ENCODE measurements at regions not wholly inside any gene's neighbourhood (a gene's known extent, or its start where the extent isn't known, plus 50 kb on each side); places are given as distances from the start of the nearest gene placed in this dataset.

- H3K4me1 ChIP-seq (ENCODE audit: insufficient read depth), result no peaks in the 10 kb centered on the region
- no peaks in the 10 kb centered on the region for H3F3A ChIP-seq (replicated peaks; ENCODE audit: low read depth)
- H3K27ac Mint-ChIP-seq, result no peak overlapping the region
- no peak overlapping the region for H3K4me2 ChIP-seq
- no peak overlapping the region for H3K4me3 ChIP-seq
- H3K4me3 Mint-ChIP-seq, result no peak overlapping the region
- no peaks in the 10 kb centered on the region for H3K27me3 ChIP-seq (ENCODE audit: insufficient read depth)
- H3K9me3 Mint-ChIP-seq, result peaks cover 5% of the 10 kb centered on the region; the same call in 2 of the 3 replicates
- no peaks in the 10 kb centered on the region for H3K27me3 Mint-ChIP-seq (ENCODE audit: insufficient read depth, low read depth, poor library complexity)
- H3K4me1 Mint-ChIP-seq, result no peaks in the 10 kb centered on the region
- no peak overlapping the region for H3K27ac ChIP-seq (ENCODE audit: low read depth)
- no peaks in the 10 kb centered on the region for H3K36me3 ChIP-seq (ENCODE audit: insufficient read depth)
- DNase-seq (ENCODE audit: low spot score), result no peak
- no peaks in the 10 kb centered on the region for H4K20me1 ChIP-seq (replicated peaks; ENCODE audit: insufficient read depth)
- H2AFZ ChIP-seq, result 0 out of 2 replicates have a peak overlapping the region, but pooled peaks have one; percentile 14
- H3K36me3 Mint-ChIP-seq (ENCODE audit: low read depth), result peaks cover 6% of the 10 kb centered on the region; the same call in 2 of the 3 replicates
- TF ChIP-seq CREB1 (CRISPR knock-in tag; IDR thresholded peaks at IDR 0.05; ENCODE audit: low read depth) (no peak), ZNF114 (CRISPR knock-in tag; IDR thresholded peaks at IDR 0.05) (no peak), POLR2AphosphoS5 (IDR thresholded peaks at IDR 0.05; ENCODE audit: low read depth) (no peak), STAT1 (IDR thresholded peaks at IDR 0.05; ENCODE audit: unreplicated experiment) (no peak), REST (IDR thresholded peaks at IDR 0.05; ENCODE audit: unreplicated experiment) (no peak), JUNB (IDR thresholded peaks at IDR 0.05; ENCODE audit: unreplicated experiment) (no peak), ZNF331 (CRISPR knock-in tag; IDR thresholded peaks at IDR 0.05; ENCODE audit: low read depth) (no peak), NANOG (IDR thresholded peaks at IDR 0.05; ENCODE audit: borderline replicate concordance) (no peak), EZH2 (IDR thresholded peaks at IDR 0.05; ENCODE audit: low read depth, unreplicated experiment) (no peak), CTCF (conservative IDR thresholded peaks at IDR 0.05; ENCODE audit: low read depth in 2 of 2) (no peak), EZH2phosphoT487 (IDR thresholded peaks at IDR 0.05; ENCODE audit: unreplicated experiment) (no peak)
- TF ChIP-seq, protein P1, sequence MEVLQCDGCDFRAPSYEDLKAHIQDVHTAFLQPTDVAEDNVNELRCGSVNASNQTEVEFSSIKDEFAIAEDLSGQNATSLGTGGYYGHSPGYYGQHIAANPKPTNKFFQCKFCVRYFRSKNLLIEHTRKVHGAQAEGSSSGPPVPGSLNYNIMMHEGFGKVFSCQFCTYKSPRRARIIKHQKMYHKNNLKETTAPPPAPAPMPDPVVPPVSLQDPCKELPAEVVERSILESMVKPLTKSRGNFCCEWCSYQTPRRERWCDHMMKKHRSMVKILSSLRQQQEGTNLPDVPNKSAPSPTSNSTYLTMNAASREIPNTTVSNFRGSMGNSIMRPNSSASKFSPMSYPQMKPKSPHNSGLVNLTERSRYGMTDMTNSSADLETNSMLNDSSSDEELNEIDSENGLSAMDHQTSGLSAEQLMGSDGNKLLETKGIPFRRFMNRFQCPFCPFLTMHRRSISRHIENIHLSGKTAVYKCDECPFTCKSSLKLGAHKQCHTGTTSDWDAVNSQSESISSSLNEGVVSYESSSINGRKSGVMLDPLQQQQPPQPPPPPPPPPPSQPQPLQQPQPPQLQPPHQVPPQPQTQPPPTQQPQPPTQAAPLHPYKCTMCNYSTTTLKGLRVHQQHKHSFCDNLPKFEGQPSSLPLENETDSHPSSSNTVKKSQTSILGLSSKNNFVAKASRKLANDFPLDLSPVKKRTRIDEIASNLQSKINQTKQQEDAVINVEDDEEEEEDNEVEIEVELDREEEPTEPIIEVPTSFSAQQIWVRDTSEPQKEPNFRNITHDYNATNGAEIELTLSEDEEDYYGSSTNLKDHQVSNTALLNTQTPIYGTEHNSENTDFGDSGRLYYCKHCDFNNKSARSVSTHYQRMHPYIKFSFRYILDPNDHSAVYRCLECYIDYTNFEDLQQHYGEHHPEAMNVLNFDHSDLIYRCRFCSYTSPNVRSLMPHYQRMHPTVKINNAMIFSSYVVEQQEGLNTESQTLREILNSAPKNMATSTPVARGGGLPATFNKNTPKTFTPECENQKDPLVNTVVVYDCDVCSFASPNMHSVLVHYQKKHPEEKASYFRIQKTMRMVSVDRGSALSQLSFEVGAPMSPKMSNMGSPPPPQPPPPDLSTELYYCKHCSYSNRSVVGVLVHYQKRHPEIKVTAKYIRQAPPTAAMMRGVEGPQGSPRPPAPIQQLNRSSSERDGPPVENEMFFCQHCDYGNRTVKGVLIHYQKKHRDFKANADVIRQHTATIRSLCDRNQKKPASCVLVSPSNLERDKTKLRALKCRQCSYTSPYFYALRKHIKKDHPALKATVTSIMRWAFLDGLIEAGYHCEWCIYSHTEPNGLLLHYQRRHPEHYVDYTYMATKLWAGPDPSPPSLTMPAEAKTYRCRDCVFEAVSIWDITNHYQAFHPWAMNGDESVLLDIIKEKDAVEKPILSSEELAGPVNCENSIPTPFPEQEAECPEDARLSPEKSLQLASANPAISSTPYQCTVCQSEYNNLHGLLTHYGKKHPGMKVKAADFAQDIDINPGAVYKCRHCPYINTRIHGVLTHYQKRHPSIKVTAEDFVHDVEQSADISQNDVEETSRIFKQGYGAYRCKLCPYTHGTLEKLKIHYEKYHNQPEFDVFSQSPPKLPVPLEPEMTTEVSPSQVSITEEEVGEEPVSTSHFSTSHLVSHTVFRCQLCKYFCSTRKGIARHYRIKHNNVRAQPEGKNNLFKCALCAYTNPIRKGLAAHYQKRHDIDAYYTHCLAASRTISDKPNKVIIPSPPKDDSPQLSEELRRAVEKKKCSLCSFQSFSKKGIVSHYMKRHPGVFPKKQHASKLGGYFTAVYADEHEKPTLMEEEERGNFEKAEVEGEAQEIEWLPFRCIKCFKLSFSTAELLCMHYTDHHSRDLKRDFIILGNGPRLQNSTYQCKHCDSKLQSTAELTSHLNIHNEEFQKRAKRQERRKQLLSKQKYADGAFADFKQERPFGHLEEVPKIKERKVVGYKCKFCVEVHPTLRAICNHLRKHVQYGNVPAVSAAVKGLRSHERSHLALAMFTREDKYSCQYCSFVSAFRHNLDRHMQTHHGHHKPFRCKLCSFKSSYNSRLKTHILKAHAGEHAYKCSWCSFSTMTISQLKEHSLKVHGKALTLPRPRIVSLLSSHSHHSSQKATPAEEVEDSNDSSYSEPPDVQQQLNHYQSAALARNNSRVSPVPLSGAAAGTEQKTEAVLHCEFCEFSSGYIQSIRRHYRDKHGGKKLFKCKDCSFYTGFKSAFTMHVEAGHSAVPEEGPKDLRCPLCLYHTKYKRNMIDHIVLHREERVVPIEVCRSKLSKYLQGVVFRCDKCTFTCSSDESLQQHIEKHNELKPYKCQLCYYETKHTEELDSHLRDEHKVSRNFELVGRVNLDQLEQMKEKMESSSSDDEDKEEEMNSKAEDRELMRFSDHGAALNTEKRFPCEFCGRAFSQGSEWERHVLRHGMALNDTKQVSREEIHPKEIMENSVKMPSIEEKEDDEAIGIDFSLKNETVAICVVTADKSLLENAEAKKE (CRISPR knock-in tag; IDR thresholded peaks at IDR 0.05), result no peak
- TF ChIP-seq, protein P2, sequence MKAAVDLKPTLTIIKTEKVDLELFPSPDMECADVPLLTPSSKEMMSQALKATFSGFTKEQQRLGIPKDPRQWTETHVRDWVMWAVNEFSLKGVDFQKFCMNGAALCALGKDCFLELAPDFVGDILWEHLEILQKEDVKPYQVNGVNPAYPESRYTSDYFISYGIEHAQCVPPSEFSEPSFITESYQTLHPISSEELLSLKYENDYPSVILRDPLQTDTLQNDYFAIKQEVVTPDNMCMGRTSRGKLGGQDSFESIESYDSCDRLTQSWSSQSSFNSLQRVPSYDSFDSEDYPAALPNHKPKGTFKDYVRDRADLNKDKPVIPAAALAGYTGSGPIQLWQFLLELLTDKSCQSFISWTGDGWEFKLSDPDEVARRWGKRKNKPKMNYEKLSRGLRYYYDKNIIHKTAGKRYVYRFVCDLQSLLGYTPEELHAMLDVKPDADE (IDR thresholded peaks at IDR 0.05), result no peak
- H3K79me2 ChIP-seq (replicated peaks; ENCODE audit: insufficient read depth), result no peaks in the 10 kb centered on the region
- ATAC-seq, result no peak
- H3K9me2 ChIP-seq (ENCODE audit: insufficient read depth), result peaks cover 22% of the 10 kb centered on the region
These were observed 289.9 kb upstream of the RBMS1 start for GRCh38 chr2:160783474-160783873.
